IPS-NIHi11 (cell line): ENCODE measurements at regions not wholly inside any gene's neighbourhood (a gene's known extent, or its start where the extent isn't known, plus 50 kb on each side); places are given as distances from the start of the nearest gene placed in this dataset.
"Not testable (repeated sequence)": the region's sequence is repeated elsewhere in the genome, so short reads cannot be mapped to it uniquely, and the experiment has no call there.

Experiments used
- DNase-seq: peaks from one replicate; pipeline ENCODE4 v3.0.0; 2012; ENCODE audit warnings: mixed read lengths, low spot score

- DNase-seq = no peak
Measured at GRCh38 chr4:106869551-106869950, 166.6 kb downstream of the DKK2 start.

- no peak for DNase-seq
Measured at GRCh38 chr4:106868381-106869035, 167.6 kb downstream of the DKK2 start.

- no peak for DNase-seq
Measured at GRCh38 chr4:106864231-106864630, 171.9 kb downstream of the DKK2 start.

GRCh38 chr4:106854569-106855351 lies 181.4 kb downstream of the DKK2 start:
- DNase-seq = no peak

- no peak for DNase-seq
Measured at GRCh38 chr4:106852426-106852825, 183.7 kb downstream of the DKK2 start.

- DNase-seq = no peak
Measured at GRCh38 chr4:106851726-106852125, 184.4 kb downstream of the DKK2 start.

GRCh38 chr4:106850691-106851090 lies 185.4 kb downstream of the DKK2 start:
- no peak for DNase-seq

GRCh38 chr4:106835919-106836318 lies 200.2 kb downstream of the DKK2 start:
- no peak for DNase-seq

- no peak for DNase-seq
Measured at GRCh38 chr4:106830879-106831278, 205.2 kb downstream of the DKK2 start.

- DNase-seq = no peak
Measured at GRCh38 chr4:106818764-106819163, 217.3 kb downstream of the DKK2 start.

- DNase-seq = no peak
Measured at GRCh38 chr4:106816496-106816895, 219.6 kb downstream of the DKK2 start.

- no peak for DNase-seq
Measured at GRCh38 chr4:106810122-106810521, 226.0 kb downstream of the DKK2 start.

GRCh38 chr4:106809076-106809475 lies 227.0 kb downstream of the DKK2 start:
- DNase-seq = peak; percentile 22

GRCh38 chr4:106806158-106806797 lies 229.8 kb downstream of the DKK2 start:
- no peak for DNase-seq

- no peak for DNase-seq
Measured at GRCh38 chr4:106803083-106803482, 233.0 kb downstream of the DKK2 start.

GRCh38 chr4:106801386-106801785 lies 234.7 kb downstream of the DKK2 start:
- DNase-seq = no peak

- DNase-seq = no peak
Measured at GRCh38 chr4:106796876-106797275, 239.2 kb downstream of the DKK2 start.

GRCh38 chr4:106795326-106795725 lies 240.8 kb downstream of the DKK2 start:
- DNase-seq = no peak

GRCh38 chr4:106793933-106794332 lies 242.2 kb downstream of the DKK2 start:
- DNase-seq = no peak

GRCh38 chr4:106775636-106776035 lies 260.5 kb downstream of the DKK2 start:
- DNase-seq = no peak

- not testable (repeated sequence) for DNase-seq
Measured at GRCh38 chr4:106774055-106774454, 262.1 kb downstream of the DKK2 start.

- no peak for DNase-seq
Measured at GRCh38 chr4:106773076-106773905, 262.8 kb downstream of the DKK2 start.
